ENCODE measurements at regions not wholly inside any gene's neighbourhood (a gene's known extent, or its start where the extent isn't known, plus 50 kb on each side); places are given as distances from the start of the nearest gene placed in this dataset.

GRCh38 chr6:19602434-19603013, 234.6 kb upstream of the ID4 start:
- TF ChIP-seq RXRA (IDR thresholded peaks at IDR 0.05; ENCODE audit: borderline replicate concordance, low read depth) = no peak
- TF ChIP-seq, protein P1, sequence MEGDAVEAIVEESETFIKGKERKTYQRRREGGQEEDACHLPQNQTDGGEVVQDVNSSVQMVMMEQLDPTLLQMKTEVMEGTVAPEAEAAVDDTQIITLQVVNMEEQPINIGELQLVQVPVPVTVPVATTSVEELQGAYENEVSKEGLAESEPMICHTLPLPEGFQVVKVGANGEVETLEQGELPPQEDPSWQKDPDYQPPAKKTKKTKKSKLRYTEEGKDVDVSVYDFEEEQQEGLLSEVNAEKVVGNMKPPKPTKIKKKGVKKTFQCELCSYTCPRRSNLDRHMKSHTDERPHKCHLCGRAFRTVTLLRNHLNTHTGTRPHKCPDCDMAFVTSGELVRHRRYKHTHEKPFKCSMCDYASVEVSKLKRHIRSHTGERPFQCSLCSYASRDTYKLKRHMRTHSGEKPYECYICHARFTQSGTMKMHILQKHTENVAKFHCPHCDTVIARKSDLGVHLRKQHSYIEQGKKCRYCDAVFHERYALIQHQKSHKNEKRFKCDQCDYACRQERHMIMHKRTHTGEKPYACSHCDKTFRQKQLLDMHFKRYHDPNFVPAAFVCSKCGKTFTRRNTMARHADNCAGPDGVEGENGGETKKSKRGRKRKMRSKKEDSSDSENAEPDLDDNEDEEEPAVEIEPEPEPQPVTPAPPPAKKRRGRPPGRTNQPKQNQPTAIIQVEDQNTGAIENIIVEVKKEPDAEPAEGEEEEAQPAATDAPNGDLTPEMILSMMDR (IDR thresholded peaks at IDR 0.05) = no peak
